NCI-H1417 treated with DMSO at 0.1 percent for 48 hours (cell line): ENCODE measurements at regions not wholly inside any gene's neighbourhood (a gene's known extent, or its start where the extent isn't known, plus 50 kb on each side); places are given as distances from the start of the nearest gene placed in this dataset.
"Not testable (repeated sequence)": the region's sequence is repeated elsewhere in the genome, so short reads cannot be mapped to it uniquely, and the experiment has no call there.

Source experiments
- DNase-seq: peaks from one replicate; lab custom pipeline; 2025; lab: John Stamatoyannopoulos, UW

DNA sequence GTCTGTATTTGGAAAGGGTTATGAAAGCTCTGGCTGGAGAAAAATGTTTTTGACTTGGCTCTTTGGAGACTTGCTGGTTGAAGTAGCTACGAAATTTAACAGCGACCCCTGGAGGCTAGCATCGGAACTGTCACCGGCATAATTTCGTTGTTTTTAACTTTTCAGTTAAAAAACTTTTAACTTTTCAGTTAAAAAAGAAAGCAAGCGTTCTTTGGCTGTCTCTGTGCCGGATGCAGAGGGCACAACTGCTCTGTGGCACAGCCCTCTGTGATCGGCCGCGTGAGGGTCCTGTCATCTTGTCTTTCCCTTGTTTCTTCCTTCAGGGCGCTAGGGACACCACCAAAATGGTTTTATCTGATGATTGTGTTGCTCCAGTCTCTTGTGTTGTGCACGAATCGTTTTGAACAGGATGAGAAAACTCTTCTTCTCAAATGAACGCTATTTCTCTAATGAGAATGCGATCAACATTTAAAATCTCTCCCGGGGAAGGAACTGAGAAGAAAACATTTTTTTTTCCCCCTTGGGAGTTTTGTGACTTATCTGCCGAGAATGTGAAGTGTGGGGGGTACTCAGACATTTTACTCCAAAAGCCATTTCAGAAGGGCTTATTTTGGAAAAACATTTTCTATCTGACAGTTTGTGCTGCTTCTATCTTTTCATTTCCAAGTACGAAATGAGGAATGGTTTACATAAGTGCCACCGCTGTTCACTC is 57.1 kb downstream of the ADCYAP1 start:
- DNase-seq: no peak

- DNase-seq: no peak
Observed at GRCh38 chr18:963276-963675, 58.6 kb downstream of the ADCYAP1 start.

DNA sequence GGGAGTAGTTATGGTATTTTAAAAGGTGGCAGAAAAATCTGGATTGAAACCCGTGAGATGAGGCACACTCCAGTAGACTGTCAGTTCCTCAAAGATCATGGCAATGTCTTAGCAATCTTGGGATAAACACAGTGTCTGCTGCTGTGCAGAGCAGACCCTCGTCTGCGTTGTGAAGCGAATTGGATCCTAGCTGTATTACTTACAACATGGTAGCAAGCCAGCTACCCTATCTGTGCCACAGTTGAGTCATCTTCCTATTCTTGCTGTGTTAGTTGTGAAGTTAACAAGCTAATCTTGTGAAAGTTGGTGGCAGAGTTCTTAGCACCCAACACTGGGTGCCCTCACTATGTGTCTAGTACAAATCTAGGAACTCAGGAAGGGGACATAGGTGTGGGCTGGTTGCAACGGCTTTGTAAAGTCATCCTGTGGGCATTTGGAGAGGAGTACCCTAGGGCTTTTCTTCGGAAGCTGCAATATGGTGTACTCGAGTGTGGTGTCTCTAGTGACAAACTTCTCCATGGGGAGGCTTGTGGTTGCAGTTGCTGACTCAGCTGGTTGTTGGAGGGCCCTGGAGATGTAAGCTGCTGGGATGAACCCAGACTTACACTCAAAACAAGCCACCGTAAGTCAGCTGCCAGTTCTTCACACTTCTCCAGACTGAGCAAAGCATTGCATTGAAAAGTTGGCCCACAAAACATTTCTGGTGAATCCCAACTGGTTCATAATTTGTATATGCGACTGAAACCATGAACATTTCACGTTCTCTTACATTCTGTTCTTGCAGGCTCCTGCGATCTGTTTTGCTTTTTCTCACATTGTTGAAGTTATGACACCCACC is 61.5 kb downstream of the ADCYAP1 start:
- DNase-seq: no peak

DNA sequence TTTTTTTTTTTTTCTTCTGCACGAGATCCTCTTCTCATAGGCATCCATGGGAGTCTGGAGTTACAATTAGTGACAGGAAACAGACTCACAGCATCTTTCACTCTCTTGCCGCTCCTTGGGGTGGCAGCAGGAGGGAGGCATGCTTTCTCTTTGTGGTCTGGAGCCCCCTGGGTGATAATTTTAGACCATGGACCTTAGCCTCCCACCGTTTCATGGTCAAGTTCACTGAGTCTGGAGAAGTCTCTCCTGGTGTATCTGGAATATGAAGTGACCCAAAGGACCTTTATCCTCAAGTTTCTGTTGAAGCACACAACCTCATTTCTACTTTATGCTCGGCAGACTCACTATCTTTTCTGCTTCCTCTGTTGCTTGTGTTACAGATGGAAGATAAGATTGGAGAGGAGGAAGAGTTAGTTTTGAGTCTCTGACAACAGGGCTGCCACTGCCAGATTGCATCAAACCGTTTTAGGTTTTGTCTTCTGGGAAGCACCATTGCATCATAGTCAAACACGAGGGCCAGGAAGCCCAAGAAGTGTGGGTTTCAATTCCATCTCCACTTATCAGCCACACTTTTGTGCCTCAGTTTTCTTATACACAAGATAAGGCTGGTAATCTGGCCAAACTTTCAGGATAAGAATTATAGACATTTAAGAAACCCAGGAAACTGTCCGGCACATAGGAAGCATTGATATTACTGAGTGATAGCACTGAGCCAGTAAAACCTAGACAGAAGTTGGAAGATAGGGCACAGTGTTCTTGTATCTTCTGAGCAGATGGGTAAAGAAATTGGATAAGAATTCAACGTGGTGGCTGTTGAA is 62.3 kb downstream of the ADCYAP1 start:
- no peak for DNase-seq

GRCh38 chr18:968910-969309 is 64.2 kb downstream of the ADCYAP1 start:
- not testable (repeated sequence) for DNase-seq

- not testable (repeated sequence) for DNase-seq
Observed at GRCh38 chr18:969311-969710, 64.6 kb downstream of the ADCYAP1 start.

DNA sequence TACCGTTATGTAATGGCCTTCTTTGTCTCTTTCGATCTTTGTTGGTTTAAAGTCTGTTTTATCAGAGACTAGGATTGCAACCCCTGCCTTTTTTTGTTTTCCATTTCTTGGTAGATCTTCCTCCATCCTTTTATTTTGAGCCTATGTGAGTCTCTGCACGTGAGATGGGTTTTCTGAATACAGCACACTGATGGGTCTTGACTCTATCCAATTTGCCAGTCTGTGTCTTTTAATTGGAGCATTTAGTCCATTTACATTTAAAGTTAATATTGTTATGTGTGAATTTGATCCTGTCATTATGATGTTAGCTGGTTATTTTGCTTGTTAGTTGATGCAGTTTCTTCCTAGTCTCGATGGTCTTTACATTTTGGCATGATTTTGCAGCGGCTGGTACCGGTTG is 69.9 kb downstream of the ADCYAP1 start:
- DNase-seq: not testable (repeated sequence)

DNA sequence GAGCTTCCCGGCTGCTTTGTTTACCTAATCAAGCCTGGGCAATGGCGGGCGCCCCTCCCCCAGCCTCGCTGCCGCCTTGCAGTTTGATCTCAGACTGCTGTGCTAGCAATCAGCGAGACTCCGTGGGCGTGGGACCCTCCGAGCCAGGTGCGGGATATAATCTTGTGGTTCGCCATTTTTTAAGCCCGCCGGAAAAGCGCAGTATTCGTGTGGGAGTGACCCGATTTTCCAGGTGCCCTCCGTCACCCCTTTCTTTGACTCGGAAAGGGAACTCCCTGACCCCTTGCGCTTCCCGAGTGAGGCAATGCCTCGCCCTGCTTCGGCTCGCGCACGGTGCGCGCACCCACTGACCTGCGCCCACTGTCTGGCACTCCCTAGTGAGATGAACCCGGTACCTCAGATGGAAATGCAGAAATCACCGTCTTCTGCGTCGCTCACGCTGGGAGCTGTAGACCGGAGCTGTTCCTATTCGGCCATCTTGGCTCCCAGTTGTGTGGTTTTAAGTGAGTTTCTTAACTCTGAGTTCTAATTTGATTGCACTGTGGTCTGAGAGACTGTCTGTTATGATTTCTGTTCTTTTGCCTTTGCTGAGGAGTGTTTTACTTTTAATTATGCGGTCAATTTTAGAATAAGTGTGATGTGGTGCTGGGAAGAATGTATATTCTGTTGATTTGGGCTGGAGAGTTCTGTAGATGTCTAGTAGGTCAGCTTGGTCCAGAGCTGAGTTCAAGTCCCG is 71.9 kb downstream of the ADCYAP1 start:
- DNase-seq: not testable (repeated sequence)

- not testable (repeated sequence) for DNase-seq
Observed at GRCh38 chr18:977327-977726, 72.7 kb downstream of the ADCYAP1 start.

- DNase-seq: not testable (repeated sequence)
Observed at GRCh38 chr18:977732-978131, 73.1 kb downstream of the ADCYAP1 start.

DNA sequence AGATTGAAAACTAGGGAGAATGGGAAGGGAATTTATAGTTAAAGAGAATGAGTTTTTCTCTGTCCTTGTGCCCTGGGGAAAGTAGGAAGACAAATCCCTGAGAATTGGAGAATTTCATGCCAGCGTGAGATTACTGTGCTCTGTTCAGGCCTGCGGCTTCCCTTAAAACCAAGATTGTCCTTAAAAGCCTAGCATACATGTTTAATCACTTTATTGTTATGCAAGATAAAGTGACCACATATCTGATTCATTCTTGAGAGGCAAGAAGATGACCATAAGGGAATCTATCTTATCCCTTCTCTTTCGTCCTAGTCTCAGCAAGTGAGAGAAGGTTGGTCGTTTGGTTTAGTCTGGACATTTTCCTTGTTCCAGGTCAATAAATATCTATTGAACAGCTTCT is 75.9 kb downstream of the ADCYAP1 start:
- no peak for DNase-seq

DNA sequence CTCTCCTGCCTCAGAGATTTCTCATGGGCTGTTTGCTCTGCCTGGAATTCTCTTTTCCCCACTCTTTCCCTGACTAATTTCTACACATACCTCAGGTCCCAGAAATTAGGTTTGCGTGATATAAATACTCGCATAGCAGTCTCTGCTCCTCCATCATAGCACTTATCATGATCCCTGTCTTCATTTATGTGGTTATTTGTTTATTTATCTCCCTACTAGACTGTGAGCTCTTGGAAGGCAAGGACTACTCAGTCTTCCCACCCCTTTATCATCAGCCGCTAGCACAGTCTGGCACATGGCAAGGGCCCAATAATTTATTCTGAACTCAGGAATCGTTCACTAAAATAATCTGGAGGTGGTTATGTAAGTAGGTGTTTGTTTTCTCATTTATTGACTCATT is 79.3 kb downstream of the ADCYAP1 start:
- DNase-seq: no peak

GRCh38 chr18:985212-985661 is 80.6 kb downstream of the ADCYAP1 start:
- DNase-seq: peak; percentile 64

GRCh38 chr18:986051-986450 is 81.4 kb downstream of the ADCYAP1 start:
- no peak for DNase-seq

DNA sequence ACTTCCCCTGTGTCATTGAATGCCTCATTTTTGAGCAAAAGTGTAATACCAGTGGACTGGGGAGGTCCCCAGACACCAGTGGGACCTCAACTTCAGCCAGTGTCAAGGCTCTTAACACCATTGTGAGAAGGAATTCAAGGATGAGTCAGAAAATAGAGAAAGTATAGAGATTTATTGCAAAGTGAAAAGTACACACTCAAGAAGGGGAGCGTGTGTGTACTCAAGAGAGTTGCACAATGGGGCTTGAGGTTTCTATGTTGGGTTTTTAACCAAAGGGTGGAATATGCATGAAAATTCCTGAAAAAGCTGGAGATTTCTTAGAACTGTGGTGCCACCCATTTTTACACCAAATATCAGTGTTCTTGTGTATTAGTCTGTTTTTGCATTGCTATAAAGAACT is 81.9 kb downstream of the ADCYAP1 start:
- no peak for DNase-seq

GRCh38 chr18:987325-988186 is 82.9 kb downstream of the ADCYAP1 start:
- DNase-seq: no peak

- no peak for DNase-seq
Observed at GRCh38 chr18:989425-989824, 84.8 kb downstream of the ADCYAP1 start.

DNA sequence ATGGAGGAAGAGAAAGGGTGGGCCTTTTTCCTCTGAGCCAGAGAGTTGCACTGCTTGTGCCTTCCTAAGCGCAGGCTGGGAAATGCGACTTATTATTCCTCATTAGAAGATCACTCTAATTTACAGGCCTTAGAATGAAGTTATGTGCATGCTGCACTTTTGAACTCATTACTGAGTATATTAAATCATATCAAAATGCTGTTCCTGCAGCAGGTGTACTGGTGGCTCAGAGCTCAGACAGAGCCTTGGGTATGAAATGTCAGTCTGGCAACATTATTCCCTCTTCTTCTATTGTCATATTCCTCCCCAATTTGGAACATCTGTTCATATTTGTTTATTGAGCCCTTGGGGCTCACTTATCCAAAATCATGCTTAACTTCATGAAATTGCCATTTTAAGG is 85.5 kb downstream of the ADCYAP1 start:
- no peak for DNase-seq

- DNase-seq: no peak
Observed at GRCh38 chr18:991441-991840, 86.8 kb downstream of the ADCYAP1 start.

- no peak for DNase-seq
Observed at GRCh38 chr18:993560-993959, 88.9 kb downstream of the ADCYAP1 start.

GRCh38 chr18:995629-996028 is 91.0 kb downstream of the ADCYAP1 start:
- DNase-seq: no peak
